A549 (cell line): ENCODE measurements at regions not wholly inside any gene's neighbourhood (a gene's known extent, or its start where the extent isn't known, plus 50 kb on each side); places are given as distances from the start of the nearest gene placed in this dataset.

Source experiments
- ATAC-seq, 2 experiments: fragments of 200-7000 bp in 1 of 2; fragments of >200 bp in 1 of 2; cut with Nextera tagmentation in 1 of 2; cut with Tn5 transposase in 1 of 2; 3 replicates each; pipeline versions ENCODE4 v1.8.0 to v1.9.1; 2018 to 2020; ENCODE audit warnings: mild to moderate bottlenecking in 1 of 2, moderate library complexity in 1 of 2
- CTCF ChIA-PET: fragments of 300-600 bp; sonication (Branson Sonifier 250); formaldehyde crosslinking; extraction: SDS; loops from one replicate; lab custom pipeline; 2021; ENCODE audit warnings: antibody characterized with exemption, inconsistent platforms; lab: Yijun Ruan, JAX
- POLR2A ChIA-PET: fragments of 350-600 bp; formaldehyde crosslinking; extraction: SDS; loops from one replicate; lab custom pipeline; 2021; ENCODE audit warnings: antibody characterized with exemption, inconsistent platforms; lab: Yijun Ruan, JAX
- DNase-seq, 2 experiments: peaks; one replicate each; pipeline versions ENCODE4 v3.0.0 to v3.0.0-alpha.2; 2011 to 2016; ENCODE audit warnings: low read depth in 1 of 2, low spot score in 1 of 2
- FAIRE-seq: peaks from 2 replicates; lab custom pipeline; 2011; peaks lifted over from hg19 to GRCh38; lab: Jason Lieb, UNC
- H3K27ac ChIP-seq, 2 experiments: fragments of >200 bp; sonication (Bioruptor Twin); formaldehyde crosslinking; 3 replicates each; pipeline ENCODE4 v1.5.1; 2016 to 2017
- H3K4me1 ChIP-seq: fragments of >200 bp; sonication (Bioruptor Twin); formaldehyde crosslinking; 3 replicates; pipeline ENCODE4 v1.6.1; 2016
- H3K4me2 ChIP-seq: fragments of >200 bp; sonication (Bioruptor Twin); formaldehyde crosslinking; 3 replicates; pipeline ENCODE4 v1.6.1; 2016
- H3K4me3 ChIP-seq: fragments of >200 bp; sonication (Bioruptor Twin); formaldehyde crosslinking; 3 replicates; pipeline ENCODE4 v1.5.1; 2016
- H3K9me3 ChIP-seq: fragments of >200 bp; sonication (Bioruptor Twin); formaldehyde crosslinking; 3 replicates; pipeline ENCODE4 v1.6.1; 2016
- CBX2 ChIP-seq: fragments of 200-600 bp; sonication (generic); IDR thresholded peaks from 2 replicates; pipeline ENCODE4 v1.6.1; 2016; ENCODE audit warnings: low read depth, mild to moderate bottlenecking, borderline replicate concordance
- CHD2 ChIP-seq: fragments of 150-350 bp; IDR thresholded peaks from 2 replicates; pipeline ENCODE4 v1.6.1; 2014; ENCODE audit warnings: low read length; ENCODE audit not compliant: partially characterized antibody
- CHD4 ChIP-seq: fragments of 200-600 bp; sonication (generic); IDR thresholded peaks from 2 replicates; pipeline ENCODE4 v1.6.1; 2016; ENCODE audit warnings: antibody characterized with exemption, mild to moderate bottlenecking, borderline replicate concordance
- EHF ChIP-seq: fragments of 250-450 bp; sonication (Bioruptor Pico); IDR thresholded peaks from 2 replicates; pipeline ENCODE4 v1.5.0; 2020; ENCODE audit warnings: mild to moderate bottlenecking
- EHMT2 ChIP-seq: fragments of 200-600 bp; sonication (generic); IDR thresholded peaks from 2 replicates; pipeline ENCODE4 v1.6.1; 2016; ENCODE audit warnings: antibody characterized with exemption, low read depth, mild to moderate bottlenecking, moderate library complexity
- ESRRA ChIP-seq: fragments of 150-350 bp; IDR thresholded peaks from 2 replicates; pipeline ENCODE4 v1.6.1; 2014; ENCODE audit warnings: mild to moderate bottlenecking, low read length, borderline replicate concordance
- FOSL2 ChIP-seq, 2 experiments: fragments of 450-650 bp in 1 of 2; fragments of >200 bp in 1 of 2; sonication (Bioruptor Twin) in 1 of 2; formaldehyde crosslinking; IDR thresholded peaks; 2 replicates each; pipeline versions ENCODE4 v1.5.0 to v1.6.1; 2016 to 2020; ENCODE audit warnings: mild to moderate bottlenecking in 1 of 2, moderate library complexity in 1 of 2
- GATA3 ChIP-seq: IDR thresholded peaks from 2 replicates; pipeline ENCODE4 v1.6.1; 2012; ENCODE audit warnings: borderline replicate concordance
- HEYL ChIP-seq: fragments of 250-450 bp; sonication (Bioruptor Pico); IDR thresholded peaks from 2 replicates; pipeline ENCODE4 v1.8.0; 2021; ENCODE audit warnings: mild to moderate bottlenecking, moderate library complexity
- HOXB13 ChIP-seq: fragments of 250-450 bp; sonication (Bioruptor Pico); IDR thresholded peaks from 2 replicates; pipeline ENCODE4 v1.5.0; 2020; ENCODE audit warnings: low read depth, mild to moderate bottlenecking, moderate library complexity
- JUN ChIP-seq, 2 experiments: fragments of >200 bp; sonication (Bioruptor Twin); formaldehyde crosslinking; IDR thresholded peaks; 2 replicates in 1 of 2; 3 replicates in 1 of 2; pipeline ENCODE4 v1.6.1; 2016 to 2017
- JUNB ChIP-seq: fragments of >200 bp; sonication (Bioruptor Twin); formaldehyde crosslinking; IDR thresholded peaks from 2 replicates; pipeline ENCODE4 v1.6.1; 2016
- KDM1A ChIP-seq: fragments of 200-600 bp; sonication (generic); IDR thresholded peaks from 2 replicates; pipeline ENCODE4 v1.6.1; 2016; ENCODE audit warnings: low read depth, mild to moderate bottlenecking
- KDM5A ChIP-seq: fragments of 200-600 bp; sonication (generic); IDR thresholded peaks from 2 replicates; pipeline ENCODE4 v1.6.1; 2016; ENCODE audit warnings: antibody characterized with exemption, mild to moderate bottlenecking
- MAZ ChIP-seq: fragments of 150-350 bp; IDR thresholded peaks from 2 replicates; pipeline ENCODE4 v1.6.1; 2014; ENCODE audit warnings: antibody characterized with exemption, low read depth, low read length, borderline replicate concordance
- NFE2L2 ChIP-seq: fragments of 150-350 bp; conservative IDR thresholded peaks from 2 replicates; pipeline ENCODE4 v1.6.1; 2014; ENCODE audit warnings: low read length
- POLR2A ChIP-seq: IDR thresholded peaks from 2 replicates; pipeline ENCODE4 v1.6.1; 2012; ENCODE audit warnings: mild to moderate bottlenecking, low read length
- RARB ChIP-seq: fragments of 250-450 bp; sonication (Bioruptor Pico); IDR thresholded peaks from 2 replicates; pipeline ENCODE4 v1.8.0; 2021; ENCODE audit warnings: mild to moderate bottlenecking, moderate library complexity
- SMC3 ChIP-seq: fragments of >200 bp; sonication (Bioruptor Twin); formaldehyde crosslinking; IDR thresholded peaks from 3 replicates; pipeline ENCODE4 v1.6.1; 2018; ENCODE audit warnings: inconsistent platforms
- SREBF2 ChIP-seq: fragments of 450-650 bp; IDR thresholded peaks from 2 replicates; pipeline ENCODE4 v1.6.1; 2014; ENCODE audit warnings: mild to moderate bottlenecking, moderate library complexity
- TP53 ChIP-seq: fragments of 250-450 bp; sonication (Bioruptor Pico); IDR thresholded peaks from 2 replicates; pipeline ENCODE4 v1.5.0; 2021; ENCODE audit warnings: mild to moderate bottlenecking, moderate library complexity
- ZC3H11A ChIP-seq: fragments of 450-650 bp; IDR thresholded peaks from 2 replicates; pipeline ENCODE4 v1.6.1; 2014; ENCODE audit warnings: antibody characterized with exemption, mild to moderate bottlenecking
- ZFP36 ChIP-seq: fragments of 450-650 bp; IDR thresholded peaks from 2 replicates; pipeline ENCODE4 v1.6.1; 2014; ENCODE audit warnings: borderline replicate concordance; ENCODE audit not compliant: partially characterized antibody
- WGBS: methylation state at CpG from one replicate; pipeline ENCODE4 v1.1.6; 2017; ENCODE audit errors: missing lambda C conversion rate; 5-methylcytosine and 5-hydroxymethylcytosine counted together
- TF ChIP-seq, protein P1 (sequence below): IDR thresholded peaks from 2 replicates; pipeline ENCODE4 v1.6.1; 2012; ENCODE audit warnings: low read depth, borderline replicate concordance
- TF ChIP-seq, protein P2 (sequence below): IDR thresholded peaks from 2 replicates; pipeline ENCODE4 v1.6.1; 2012
- TF ChIP-seq, protein P3 (sequence below): IDR thresholded peaks from 2 replicates; pipeline ENCODE4 v1.6.1; 2012
- TF ChIP-seq, protein P4 (sequence below): fragments of >200 bp; sonication (Bioruptor Twin); formaldehyde crosslinking; IDR thresholded peaks from 2 replicates; pipeline ENCODE4 v1.6.1; 2016
- TF ChIP-seq, protein P5 (sequence below): fragments of 450-650 bp; IDR thresholded peaks from 2 replicates; pipeline ENCODE4 v1.6.1; 2014; ENCODE audit warnings: antibody characterized with exemption
- TF ChIP-seq, protein P6 (sequence below): fragments of 200-600 bp; sonication (generic); IDR thresholded peaks from 2 replicates; pipeline ENCODE4 v1.6.1; 2016; ENCODE audit warnings: antibody characterized with exemption, mild to moderate bottlenecking, moderate library complexity

DNA sequence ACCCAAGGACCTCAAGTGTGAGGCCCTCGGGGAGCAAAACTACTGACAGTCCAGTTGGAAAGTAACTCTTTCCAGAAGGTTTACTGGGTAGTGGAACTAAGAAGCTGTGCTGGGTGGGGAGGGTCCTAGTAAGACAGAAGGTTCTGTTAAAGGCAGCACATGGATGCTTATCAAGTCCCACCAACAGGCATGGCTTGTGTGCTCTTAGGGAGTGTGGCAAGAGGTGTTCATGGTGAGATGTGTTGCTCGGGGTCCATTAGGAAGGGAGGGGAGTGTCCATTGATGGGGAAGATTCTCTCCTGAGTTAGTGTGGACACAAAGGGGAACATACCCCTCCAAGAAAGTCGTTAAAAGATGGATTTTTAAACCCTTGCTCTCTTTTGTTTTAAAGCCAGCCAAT, 120.6 kb downstream of the LY86 start:
- ChIA-PET CTCF (interaction anchor here (0.9 to 1.0 kb wide), 2 partner anchors 12 to 15 kb away, joined by 3 read pairs; no protein-coding TSS in a partner anchor), POLR2A (no interaction called here)
- 39% methylated on average over 3 of the region's 3 CpGs for WGBS
- no peak for ATAC-seq
- FAIRE-seq: no peak
- H3K4me2 ChIP-seq: no peak overlapping the region
- H3K9me3 ChIP-seq: no peaks in the 10 kb centered on the region
- no peak overlapping the region for H3K4me3 ChIP-seq
- DNase-seq: no peak
- H3K27ac ChIP-seq: no peak overlapping the region
- TF ChIP-seq TP53 (no peak), EHMT2 (no peak), CHD4 (no peak), HOXB13 (CRISPR knock-in tag) (no peak), KDM5A (no peak), GATA3 (no peak), FOSL2 (IDR thresholded peaks at IDR 0.05) (no peak), FOSL2 (CRISPR knock-in tag; IDR thresholded peaks at IDR 0.05) (no peak), KDM1A (no peak), MAZ (no peak)
- TF ChIP-seq, protein P1, sequence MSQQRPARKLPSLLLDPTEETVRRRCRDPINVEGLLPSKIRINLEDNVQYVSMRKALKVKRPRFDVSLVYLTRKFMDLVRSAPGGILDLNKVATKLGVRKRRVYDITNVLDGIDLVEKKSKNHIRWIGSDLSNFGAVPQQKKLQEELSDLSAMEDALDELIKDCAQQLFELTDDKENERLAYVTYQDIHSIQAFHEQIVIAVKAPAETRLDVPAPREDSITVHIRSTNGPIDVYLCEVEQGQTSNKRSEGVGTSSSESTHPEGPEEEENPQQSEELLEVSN: no peak
- TF ChIP-seq, protein P2, sequence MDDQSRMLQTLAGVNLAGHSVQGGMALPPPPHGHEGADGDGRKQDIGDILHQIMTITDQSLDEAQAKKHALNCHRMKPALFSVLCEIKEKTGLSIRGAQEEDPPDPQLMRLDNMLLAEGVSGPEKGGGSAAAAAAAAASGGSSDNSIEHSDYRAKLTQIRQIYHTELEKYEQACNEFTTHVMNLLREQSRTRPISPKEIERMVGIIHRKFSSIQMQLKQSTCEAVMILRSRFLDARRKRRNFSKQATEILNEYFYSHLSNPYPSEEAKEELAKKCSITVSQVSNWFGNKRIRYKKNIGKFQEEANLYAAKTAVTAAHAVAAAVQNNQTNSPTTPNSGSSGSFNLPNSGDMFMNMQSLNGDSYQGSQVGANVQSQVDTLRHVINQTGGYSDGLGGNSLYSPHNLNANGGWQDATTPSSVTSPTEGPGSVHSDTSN: no peak
- H3K4me1 ChIP-seq: peaks cover 21% of the 10 kb centered on the region

DNA sequence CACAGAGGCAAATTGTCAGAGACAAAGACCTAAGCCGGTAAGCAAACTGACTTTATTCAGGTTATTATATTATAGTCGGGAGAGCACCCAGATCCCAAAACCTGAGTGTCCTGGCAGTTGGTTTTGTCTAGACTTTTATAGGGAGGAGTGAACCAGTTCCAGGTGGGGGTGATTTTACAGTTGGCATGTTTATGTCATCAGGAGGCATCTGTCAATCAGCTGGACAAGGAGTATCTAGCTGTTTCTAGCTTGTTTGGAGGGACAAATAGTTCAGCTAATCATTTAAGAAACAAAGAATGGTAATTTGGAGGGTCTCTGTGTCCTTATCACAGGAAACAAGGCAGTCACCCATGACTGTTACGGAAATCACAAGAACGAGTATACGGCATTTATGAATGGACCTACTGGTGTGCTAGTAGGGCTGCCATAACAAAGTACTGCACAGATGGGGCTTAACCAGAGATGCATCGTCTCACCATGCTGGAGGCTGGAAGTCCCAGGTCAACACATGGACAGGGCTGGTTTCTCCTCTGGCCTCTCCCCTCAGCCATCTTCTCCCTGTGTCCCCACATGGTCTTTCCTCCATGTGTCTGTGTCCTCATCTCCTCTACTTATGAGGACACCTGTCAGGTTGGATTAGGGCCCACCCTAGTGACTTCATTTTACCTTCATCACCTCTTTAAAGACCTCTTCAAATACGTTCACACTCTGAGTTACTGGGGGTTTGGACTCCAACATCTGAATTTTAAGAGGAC, 122.7 kb downstream of the LY86 start:
- Histone ChIP-seq H3K4me1 (peaks cover 21% of the 10 kb centered on the region), H3K4me2 (no peak overlapping the region), H3K4me3 (no peak overlapping the region), H3K9me3 (no peaks in the 10 kb centered on the region), H3K27ac (peak overlapping the region in 1 of 2 experiments; percentile 80; a peak in 1 of 6 replicates)
- TF ChIP-seq JUN (IDR thresholded peaks at IDR 0.05): no peak
- no peak for TF ChIP-seq SMC3
- no peak for TF ChIP-seq RARB (CRISPR knock-in tag)
- TF ChIP-seq POLR2A: no peak
- TF ChIP-seq JUNB: no peak
- TF ChIP-seq, protein P3, sequence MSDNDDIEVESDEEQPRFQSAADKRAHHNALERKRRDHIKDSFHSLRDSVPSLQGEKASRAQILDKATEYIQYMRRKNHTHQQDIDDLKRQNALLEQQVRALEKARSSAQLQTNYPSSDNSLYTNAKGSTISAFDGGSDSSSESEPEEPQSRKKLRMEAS: no peak
- TF ChIP-seq SREBF2: no peak
- TF ChIP-seq EHF (CRISPR knock-in tag): no peak
- TF ChIP-seq KDM1A: no peak
- no peak for TF ChIP-seq ZC3H11A
- TF ChIP-seq CBX2: no peak
- no peak for TF ChIP-seq CHD2
- TF ChIP-seq ZFP36: no peak
- TF ChIP-seq FOSL2 (IDR thresholded peaks at IDR 0.05): no peak
- TF ChIP-seq FOSL2 (CRISPR knock-in tag; IDR thresholded peaks at IDR 0.05): no peak
- ATAC-seq (no peak), FAIRE-seq (no peak), DNase-seq (no peak)
- ChIA-PET POLR2A (no interaction called here), CTCF (interaction anchor here (1.0 to 5.1 kb wide), 3 partner anchors 9 to 525 kb away, joined by 4 to 45 read pairs (median 5); no protein-coding TSS in a partner anchor)
- 91% methylated on average over 7 of the region's 7 CpGs for WGBS

DNA sequence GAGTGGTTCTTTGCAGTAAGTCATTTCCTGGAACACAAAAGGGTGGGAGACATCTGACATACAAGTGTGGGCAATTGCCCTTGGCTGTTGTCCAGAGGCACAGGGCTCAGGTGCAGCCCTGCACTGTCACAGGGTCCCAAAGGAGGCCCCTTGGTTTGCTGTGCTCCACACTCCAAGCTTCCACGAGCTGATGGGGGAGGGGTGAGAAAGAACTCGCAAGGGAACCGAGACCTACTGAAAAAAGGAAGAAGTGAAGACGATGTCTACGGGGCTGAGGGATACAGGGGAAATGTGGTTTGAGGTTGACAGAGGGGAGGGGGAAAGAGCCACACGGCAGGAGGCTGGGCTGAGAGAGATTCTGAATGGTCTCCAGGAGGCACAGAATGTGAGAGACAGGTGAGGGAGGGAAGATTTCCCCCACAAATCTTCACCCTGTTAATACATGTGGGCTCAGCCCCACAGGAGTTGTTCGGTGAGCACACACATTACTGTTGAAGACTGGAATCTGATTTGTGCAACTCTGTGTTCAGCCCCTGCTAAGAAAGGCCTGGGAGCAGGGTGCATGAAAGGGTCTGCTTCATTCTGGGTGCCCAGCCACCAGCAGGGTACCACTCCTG, 123.4 kb downstream of the LY86 start:
- CTCF ChIA-PET: interaction anchor here (1.0 to 5.1 kb wide), 6 partner anchors 10 to 527 kb away, joined by 4 to 45 read pairs (median 8); no protein-coding TSS in a partner anchor
- POLR2A ChIA-PET: no interaction called here
- FAIRE-seq (no peak), DNase-seq (no peak), ATAC-seq (no peak; a peak in 1 of 6 replicates)
- Histone ChIP-seq H3K9me3 (no peaks in the 10 kb centered on the region), H3K4me2 (peak overlapping the region; percentile 65), H3K4me1 (peaks cover 21% of the 10 kb centered on the region), H3K4me3 (no peak overlapping the region), H3K27ac (peak overlapping the region; percentile 68 to 80)
- 79% methylated on average over 7 of the region's 7 CpGs for WGBS
- TF ChIP-seq HOXB13 (CRISPR knock-in tag): no peak
- TF ChIP-seq, protein P4, sequence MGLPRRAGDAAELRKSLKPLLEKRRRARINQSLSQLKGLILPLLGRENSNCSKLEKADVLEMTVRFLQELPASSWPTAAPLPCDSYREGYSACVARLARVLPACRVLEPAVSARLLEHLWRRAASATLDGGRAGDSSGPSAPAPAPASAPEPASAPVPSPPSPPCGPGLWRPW: no peak
- TF ChIP-seq NFE2L2: no peak
- TF ChIP-seq, protein P5, sequence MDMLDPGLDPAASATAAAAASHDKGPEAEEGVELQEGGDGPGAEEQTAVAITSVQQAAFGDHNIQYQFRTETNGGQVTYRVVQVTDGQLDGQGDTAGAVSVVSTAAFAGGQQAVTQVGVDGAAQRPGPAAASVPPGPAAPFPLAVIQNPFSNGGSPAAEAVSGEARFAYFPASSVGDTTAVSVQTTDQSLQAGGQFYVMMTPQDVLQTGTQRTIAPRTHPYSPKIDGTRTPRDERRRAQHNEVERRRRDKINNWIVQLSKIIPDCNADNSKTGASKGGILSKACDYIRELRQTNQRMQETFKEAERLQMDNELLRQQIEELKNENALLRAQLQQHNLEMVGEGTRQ: no peak
- TF ChIP-seq, protein P6, sequence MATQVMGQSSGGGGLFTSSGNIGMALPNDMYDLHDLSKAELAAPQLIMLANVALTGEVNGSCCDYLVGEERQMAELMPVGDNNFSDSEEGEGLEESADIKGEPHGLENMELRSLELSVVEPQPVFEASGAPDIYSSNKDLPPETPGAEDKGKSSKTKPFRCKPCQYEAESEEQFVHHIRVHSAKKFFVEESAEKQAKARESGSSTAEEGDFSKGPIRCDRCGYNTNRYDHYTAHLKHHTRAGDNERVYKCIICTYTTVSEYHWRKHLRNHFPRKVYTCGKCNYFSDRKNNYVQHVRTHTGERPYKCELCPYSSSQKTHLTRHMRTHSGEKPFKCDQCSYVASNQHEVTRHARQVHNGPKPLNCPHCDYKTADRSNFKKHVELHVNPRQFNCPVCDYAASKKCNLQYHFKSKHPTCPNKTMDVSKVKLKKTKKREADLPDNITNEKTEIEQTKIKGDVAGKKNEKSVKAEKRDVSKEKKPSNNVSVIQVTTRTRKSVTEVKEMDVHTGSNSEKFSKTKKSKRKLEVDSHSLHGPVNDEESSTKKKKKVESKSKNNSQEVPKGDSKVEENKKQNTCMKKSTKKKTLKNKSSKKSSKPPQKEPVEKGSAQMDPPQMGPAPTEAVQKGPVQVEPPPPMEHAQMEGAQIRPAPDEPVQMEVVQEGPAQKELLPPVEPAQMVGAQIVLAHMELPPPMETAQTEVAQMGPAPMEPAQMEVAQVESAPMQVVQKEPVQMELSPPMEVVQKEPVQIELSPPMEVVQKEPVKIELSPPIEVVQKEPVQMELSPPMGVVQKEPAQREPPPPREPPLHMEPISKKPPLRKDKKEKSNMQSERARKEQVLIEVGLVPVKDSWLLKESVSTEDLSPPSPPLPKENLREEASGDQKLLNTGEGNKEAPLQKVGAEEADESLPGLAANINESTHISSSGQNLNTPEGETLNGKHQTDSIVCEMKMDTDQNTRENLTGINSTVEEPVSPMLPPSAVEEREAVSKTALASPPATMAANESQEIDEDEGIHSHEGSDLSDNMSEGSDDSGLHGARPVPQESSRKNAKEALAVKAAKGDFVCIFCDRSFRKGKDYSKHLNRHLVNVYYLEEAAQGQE: no peak
- TF ChIP-seq HEYL (CRISPR knock-in tag): no peak
- no peak for TF ChIP-seq ESRRA
